ENCODE measurements at regions not wholly inside any gene's neighbourhood (a gene's known extent, or its start where the extent isn't known, plus 50 kb on each side); places are given as distances from the start of the nearest gene placed in this dataset.
"Not testable (repeated sequence)": the region's sequence is repeated elsewhere in the genome, so short reads cannot be mapped to it uniquely, and the experiment has no call there.

GRCh38 chr3:139116631-139117030 lies 71.9 kb upstream of the PRR23C start:
- not testable (repeated sequence) for DNase-seq

- no peak for DNase-seq
Measured at GRCh38 chr3:139117136-139117675, 72.5 kb upstream of the PRR23C start.

- no peak for DNase-seq
Measured at GRCh38 chr3:139117883-139118760, 73.4 kb upstream of the PRR23C start.

- DNase-seq: no peak
Measured at GRCh38 chr3:139118835-139119234, 74.1 kb upstream of the PRR23C start.

GRCh38 chr3:139119331-139120025 lies 74.8 kb upstream of the PRR23C start:
- no peak for DNase-seq

GRCh38 chr3:139120086-139121056 lies 75.7 kb upstream of the PRR23C start:
- no peak for DNase-seq

GRCh38 chr3:139121513-139122220 lies 77.0 kb upstream of the PRR23C start:
- no peak for DNase-seq

- no peak for DNase-seq
Measured at GRCh38 chr3:139122221-139122581, 77.5 kb upstream of the PRR23C start.

- no peak for DNase-seq
Measured at GRCh38 chr3:139122612-139123011, 77.9 kb upstream of the PRR23C start.

GRCh38 chr3:139123377-139124095 lies 78.8 kb upstream of the PRR23C start:
- DNase-seq: no peak

- no peak for DNase-seq
Measured at GRCh38 chr3:139124197-139124596, 79.5 kb upstream of the PRR23C start.

- DNase-seq: peak in 1 of 5 donors; percentile 11
Measured at GRCh38 chr3:139127101-139127500, 82.4 kb upstream of the PRR23C start.

- not testable (repeated sequence) for DNase-seq
Measured at GRCh38 chr3:139127629-139128028, 82.9 kb upstream of the PRR23C start.

GRCh38 chr3:139128803-139129202 lies 84.1 kb upstream of the PRR23C start:
- no peak for DNase-seq

- no peak for DNase-seq
Measured at GRCh38 chr3:139129892-139130291, 85.2 kb upstream of the PRR23C start.

- no peak for DNase-seq
Measured at GRCh38 chr3:139130390-139131140, 85.9 kb upstream of the PRR23C start.

GRCh38 chr3:139131951-139132350 lies 87.3 kb upstream of the PRR23C start:
- no peak for DNase-seq

- no peak for DNase-seq
Measured at GRCh38 chr3:139132976-139133375, 88.3 kb upstream of the PRR23C start.

GRCh38 chr3:139134678-139135372 lies 90.1 kb upstream of the PRR23C start:
- DNase-seq: no peak

GRCh38 chr3:139135657-139136056 lies 91.0 kb upstream of the PRR23C start:
- no peak for DNase-seq

Data from T-helper 1 cell (primary cell).